AG04449 (cell line): ENCODE measurements at regions not wholly inside any gene's neighbourhood (a gene's known extent, or its start where the extent isn't known, plus 50 kb on each side); places are given as distances from the start of the nearest gene placed in this dataset.

Source experiments
- CTCF ChIA-PET: fragments of 350-600 bp; formaldehyde crosslinking; extraction: SDS; loops from one replicate; lab custom pipeline; 2021; ENCODE audit warnings: antibody characterized with exemption; lab: Yijun Ruan, JAX
- POLR2A ChIA-PET: fragments of 400-600, 350-600 bp; formaldehyde crosslinking; extraction: SDS; loops from one replicate; lab custom pipeline; 2020; ENCODE audit warnings: antibody characterized with exemption, inconsistent platforms; lab: Yijun Ruan, JAX
- DNase-seq: peaks from one replicate; pipeline ENCODE4 v3.0.0-alpha.2; 2010; ENCODE audit warnings: low read depth, low spot score
- H3K4me3 ChIP-seq: 2 replicates; pipeline ENCODE4 v1.5.1; 2011; ENCODE audit warnings: low read depth, mild to moderate bottlenecking, control low read depth, low read length
- CTCF ChIP-seq: IDR thresholded peaks from one replicate; pipeline ENCODE4 v1.5.1; 2011; ENCODE audit warnings: mild to moderate bottlenecking, moderate library complexity, low read length, control low read depth, inconsistent platforms; ENCODE audit not compliant: insufficient read depth; ENCODE audit errors: missing control alignments

GRCh38 chrX:22345884-22346283 is 73.2 kb downstream of the CBLL2 start:
- DNase-seq, result no peak
- ChIA-PET CTCF (no interaction called here), POLR2A (no interaction called here)
- no peak overlapping the region for H3K4me3 ChIP-seq
- TF ChIP-seq CTCF, result no peak

- ChIA-PET CTCF (no interaction called here), POLR2A (no interaction called here)
- H3K4me3 ChIP-seq, result no peak overlapping the region
- TF ChIP-seq CTCF, result no peak
- no peak for DNase-seq
Observed at GRCh38 chrX:22347491-22347890, 74.8 kb downstream of the CBLL2 start.

GRCh38 chrX:22349116-22349515 is 76.4 kb downstream of the CBLL2 start:
- CTCF ChIA-PET, result interaction anchor here (1.1 kb wide), 1 partner anchor 364 kb away, joined by 4 read pairs; no protein-coding TSS in a partner anchor
- no peak for TF ChIP-seq CTCF

GRCh38 chrX:22351076-22351475 is 78.4 kb downstream of the CBLL2 start:
- no peak overlapping the region for H3K4me3 ChIP-seq
- CTCF ChIA-PET, result interaction anchor here (0.6 kb wide), 1 partner anchor 1203 kb away, joined by 3 read pairs; no protein-coding TSS in a partner anchor
- POLR2A ChIA-PET, result no interaction called here
- DNase-seq, result no peak
- TF ChIP-seq CTCF, result no peak

More at GRCh38 chrX:22349116-22349515, 76.4 kb downstream of the CBLL2 start:
- no peak for DNase-seq
- POLR2A ChIA-PET, result no interaction called here
- H3K4me3 ChIP-seq, result no peak overlapping the region

- DNase-seq, result no peak
- POLR2A ChIA-PET, result interaction anchor here (0.5 kb wide), 1 partner anchor 57 kb away, joined by 3 read pairs; no protein-coding TSS in a partner anchor
- no peak overlapping the region for H3K4me3 ChIP-seq
- no peak for TF ChIP-seq CTCF
- CTCF ChIA-PET, result no interaction called here
Observed at GRCh38 chrX:22351966-22352365, 79.3 kb downstream of the CBLL2 start.

GRCh38 chrX:22357621-22358020 is 84.9 kb downstream of the CBLL2 start:
- no peak overlapping the region for H3K4me3 ChIP-seq
- no peak for TF ChIP-seq CTCF
- no peak for DNase-seq
- ChIA-PET CTCF (no interaction called here), POLR2A (no interaction called here)
